Chondrocyte (in vitro differentiated cells): ENCODE measurements at regions not wholly inside any gene's neighbourhood (a gene's known extent, or its start where the extent isn't known, plus 50 kb on each side); places are given as distances from the start of the nearest gene placed in this dataset.

ENCODE experiments used
- DNase-seq: peaks from one replicate; pipeline ENCODE4 v3.0.0; 2021; ENCODE audit warnings: mixed read lengths, low spot score
- H3K27ac Mint-ChIP-seq: one replicate; pipeline ENCODE4 v1.8.0; 2021; ENCODE audit warnings: mild to moderate bottlenecking, moderate library complexity, mixed read lengths; ENCODE audit not compliant: unreplicated experiment
- H3K27me3 Mint-ChIP-seq: 2 replicates; pipeline ENCODE4 v1.8.0; 2021; ENCODE audit warnings: low read depth, mixed read lengths
- H3K36me3 Mint-ChIP-seq: 2 replicates; pipeline ENCODE4 v1.8.0; 2021; ENCODE audit warnings: low read depth, mixed read lengths
- H3K4me1 Mint-ChIP-seq: 2 replicates; pipeline ENCODE4 v1.8.0; 2021; ENCODE audit warnings: low read depth, mild to moderate bottlenecking, mixed read lengths
- H3K4me3 Mint-ChIP-seq: one replicate; pipeline ENCODE4 v1.8.0; 2021; ENCODE audit warnings: mild to moderate bottlenecking, moderate library complexity, mixed read lengths; ENCODE audit not compliant: unreplicated experiment
- H3K9me3 Mint-ChIP-seq: 2 replicates; pipeline ENCODE4 v1.8.0; 2021; ENCODE audit warnings: low read depth, mixed read lengths
- CTCF ChIP-seq: fragments of 200-600 bp; sonication (generic); IDR thresholded peaks from 2 replicates; pipeline ENCODE4 v1.5.0; 2021; ENCODE audit warnings: antibody characterized with exemption, mild to moderate bottlenecking, moderate library complexity

- H3K27ac Mint-ChIP-seq = no peak overlapping the region
- H3K4me3 Mint-ChIP-seq = no peak overlapping the region
Measured at GRCh38 chr7:69019437-69019836, 578.8 kb upstream of the AUTS2 start.

GRCh38 chr7:69020536-69020935, 577.7 kb upstream of the AUTS2 start:
- TF ChIP-seq CTCF = no peak
- no peak overlapping the region for H3K27ac Mint-ChIP-seq

More at GRCh38 chr7:69019437-69019836, 578.8 kb upstream of the AUTS2 start:
- Mint-ChIP-seq H3K9me3 (peaks cover 27% of the 10 kb centered on the region), H3K4me1 (no peaks in the 10 kb centered on the region), H3K27me3 (no peaks in the 10 kb centered on the region), H3K36me3 (peaks cover 2% of the 10 kb centered on the region)
- no peak for DNase-seq
- TF ChIP-seq CTCF = no peak

GRCh38 chr7:69025249-69025648, 573.0 kb upstream of the AUTS2 start:
- no peak for DNase-seq
- H3K36me3 Mint-ChIP-seq = no peaks in the 10 kb centered on the region
- no peak overlapping the region for H3K27ac Mint-ChIP-seq
- no peak for TF ChIP-seq CTCF
- no peak overlapping the region for H3K4me3 Mint-ChIP-seq
- peaks cover 4% of the 10 kb centered on the region for H3K9me3 Mint-ChIP-seq
- H3K27me3 Mint-ChIP-seq = no peaks in the 10 kb centered on the region
- H3K4me1 Mint-ChIP-seq = no peaks in the 10 kb centered on the region

More at GRCh38 chr7:69020536-69020935, 577.7 kb upstream of the AUTS2 start:
- Mint-ChIP-seq H3K4me1 (no peaks in the 10 kb centered on the region), H3K27me3 (no peaks in the 10 kb centered on the region), H3K9me3 (peaks cover 19% of the 10 kb centered on the region), H3K4me3 (no peak overlapping the region), H3K36me3 (peaks cover 1% of the 10 kb centered on the region)
- DNase-seq = no peak

- no peak for TF ChIP-seq CTCF
- no peaks in the 10 kb centered on the region for H3K4me1 Mint-ChIP-seq
- H3K36me3 Mint-ChIP-seq = no peaks in the 10 kb centered on the region
- H3K27me3 Mint-ChIP-seq = peaks cover 9% of the 10 kb centered on the region
- H3K4me3 Mint-ChIP-seq = no peak overlapping the region
- DNase-seq = no peak
- no peak overlapping the region for H3K27ac Mint-ChIP-seq
- no peaks in the 10 kb centered on the region for H3K9me3 Mint-ChIP-seq
Measured at GRCh38 chr7:69032848-69033247, 565.4 kb upstream of the AUTS2 start.

- H3K36me3 Mint-ChIP-seq = no peaks in the 10 kb centered on the region
- no peaks in the 10 kb centered on the region for H3K9me3 Mint-ChIP-seq
- no peaks in the 10 kb centered on the region for H3K4me1 Mint-ChIP-seq
- no peak overlapping the region for H3K4me3 Mint-ChIP-seq
- no peak for TF ChIP-seq CTCF
- H3K27ac Mint-ChIP-seq = no peak overlapping the region
- H3K27me3 Mint-ChIP-seq = peaks cover 13% of the 10 kb centered on the region
- no peak for DNase-seq
Measured at GRCh38 chr7:69035826-69036225, 562.4 kb upstream of the AUTS2 start.
